GM21786 (cell line): ENCODE measurements at regions not wholly inside any gene's neighbourhood (a gene's known extent, or its start where the extent isn't known, plus 50 kb on each side); places are given as distances from the start of the nearest gene placed in this dataset.
"Not testable (repeated sequence)": the region's sequence is repeated elsewhere in the genome, so short reads cannot be mapped to it uniquely, and the experiment has no call there.

Experiments
- ATAC-seq: cut with Tn5 transposase; IDR thresholded peaks from one replicate; pipeline ENCODE4 v1.9.1; 2021; ENCODE audit not compliant: unreplicated experiment

GRCh38 chr14:53858345-53858684 is 98.3 kb downstream of the BMP4 start:
- no peak for ATAC-seq

DNA sequence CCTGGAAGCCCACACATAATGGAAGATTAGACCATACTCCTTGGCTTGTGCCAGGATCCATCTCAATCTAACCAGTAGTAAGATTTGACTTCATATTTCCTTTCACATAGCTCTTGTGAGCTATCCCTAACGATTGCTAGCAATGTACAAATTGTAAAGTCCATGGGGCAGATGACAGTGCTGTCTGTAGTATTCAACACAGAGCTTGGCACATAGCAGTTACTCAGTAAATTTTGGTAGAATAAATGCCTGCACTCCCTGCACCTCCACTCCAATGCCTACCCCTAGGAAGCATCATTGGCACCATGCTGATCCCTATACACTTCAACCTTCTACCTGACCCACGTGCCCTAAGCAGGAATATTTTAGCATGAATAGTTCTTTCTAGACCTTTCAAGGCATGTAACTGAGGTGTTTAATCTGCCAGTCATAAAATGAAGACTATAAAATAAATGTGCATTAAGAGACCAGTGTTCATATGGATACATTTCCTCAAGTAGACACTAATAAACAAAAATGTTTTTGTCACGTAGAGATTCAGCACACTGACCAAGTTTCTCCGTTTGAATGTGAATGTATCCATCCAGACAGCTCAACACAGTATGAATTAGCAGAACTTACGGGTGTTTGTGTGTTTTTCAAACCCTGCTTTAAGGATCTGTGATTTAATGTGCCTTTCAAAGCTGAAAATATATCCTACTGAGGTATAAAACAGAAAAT is 98.8 kb downstream of the BMP4 start:
- no peak for ATAC-seq

DNA sequence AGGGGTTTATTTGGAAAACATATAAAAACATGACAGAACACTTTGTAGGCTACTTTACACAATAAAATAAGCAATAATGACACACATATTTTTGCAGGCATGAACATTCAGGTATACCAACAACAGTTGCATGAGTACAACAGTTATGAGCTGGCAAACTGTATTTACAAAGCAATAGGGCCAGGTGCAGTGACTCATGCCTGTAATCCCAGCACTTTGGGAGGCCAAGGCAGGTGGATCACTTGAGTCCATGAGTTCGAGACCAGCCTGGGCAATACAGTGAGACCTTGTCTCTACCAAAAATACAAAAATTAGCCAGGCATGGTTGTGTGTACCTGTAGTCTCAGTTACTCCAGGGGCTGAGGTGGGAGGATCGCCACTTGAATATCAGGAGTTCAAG is 101.1 kb downstream of the BMP4 start:
- ATAC-seq: no peak

GRCh38 chr14:53855127-53855526 is 101.5 kb downstream of the BMP4 start:
- ATAC-seq: no peak

DNA sequence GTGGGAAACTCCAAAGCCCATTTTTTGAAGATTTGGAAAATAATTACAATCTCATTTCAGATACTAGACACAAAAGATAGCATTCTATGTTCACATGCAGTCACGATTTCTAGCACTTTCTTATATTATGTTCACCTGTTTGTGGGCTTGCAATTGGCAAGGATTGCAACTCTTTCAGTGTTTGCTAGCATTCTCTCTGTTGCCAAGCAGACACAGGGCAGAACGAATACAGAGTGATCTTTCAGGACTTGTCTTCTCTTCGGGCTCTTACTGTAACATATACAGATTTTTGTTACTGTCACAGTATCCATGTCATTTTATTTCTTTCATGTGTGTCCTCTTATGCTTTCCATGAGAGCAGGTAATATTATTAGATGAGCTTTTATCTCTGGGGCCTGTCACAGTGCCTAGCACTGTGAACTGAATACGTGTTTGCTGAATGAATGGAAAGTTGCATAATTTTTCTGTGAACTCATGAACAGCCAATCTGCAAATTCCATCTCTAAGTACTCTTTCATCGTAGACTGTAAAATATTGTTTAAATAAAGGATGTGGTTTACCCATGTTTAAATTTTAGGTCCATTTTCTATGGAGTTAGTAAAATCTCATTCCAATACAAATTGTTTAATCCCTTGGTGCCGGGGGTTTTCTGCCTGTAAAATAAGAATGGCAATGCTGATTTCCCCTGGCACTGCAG is 105.1 kb downstream of the BMP4 start:
- no peak for ATAC-seq

DNA sequence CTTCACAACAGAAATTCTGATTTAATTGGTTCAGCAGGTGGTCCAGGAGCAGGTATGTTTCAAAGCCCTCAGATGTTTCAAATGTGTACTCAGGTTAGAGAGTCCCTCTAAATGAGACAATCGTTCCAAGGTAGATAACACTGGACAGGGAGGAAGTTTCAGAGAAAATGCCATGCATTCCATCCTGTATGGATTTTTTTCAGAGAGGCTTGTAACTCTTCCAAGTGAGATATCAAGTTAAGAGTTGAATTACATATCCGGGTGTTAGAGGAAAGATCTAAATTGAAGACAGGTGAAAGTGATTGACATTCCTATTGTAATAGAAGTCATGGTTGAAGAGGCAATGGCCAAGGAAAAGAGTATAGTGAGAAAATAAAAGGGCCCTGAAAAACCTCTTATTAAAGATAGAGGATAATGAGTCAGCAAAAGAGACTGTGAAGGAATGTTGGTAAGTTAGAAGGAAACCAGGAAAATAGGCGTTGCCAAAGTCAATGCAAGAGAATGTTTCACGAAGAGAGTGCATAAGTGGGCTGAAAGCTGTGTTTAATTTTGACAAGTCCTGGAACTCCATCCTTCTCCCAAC is 105.8 kb downstream of the BMP4 start:
- ATAC-seq: no peak

DNA sequence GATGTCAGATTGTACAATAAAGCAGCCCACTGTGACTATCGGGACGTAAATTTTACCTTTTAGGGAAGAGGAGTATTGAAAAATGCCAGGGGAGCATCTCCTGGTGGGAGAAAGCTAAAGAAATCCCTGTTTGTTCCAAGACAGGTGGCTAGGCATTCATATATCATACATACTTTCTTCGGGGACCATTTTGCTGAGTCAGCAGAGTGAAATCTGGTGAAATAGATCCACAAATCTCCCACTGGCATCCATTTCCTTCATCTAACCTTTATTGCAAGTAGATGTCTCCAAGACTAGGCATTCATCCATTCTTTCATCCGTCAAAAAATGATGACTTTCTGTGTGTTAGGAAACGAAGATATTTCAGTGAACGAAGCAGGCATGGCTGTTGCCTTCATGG is 107.1 kb downstream of the BMP4 start:
- no peak for ATAC-seq

GRCh38 chr14:53848854-53849253 is 107.8 kb downstream of the BMP4 start:
- ATAC-seq: no peak

- ATAC-seq: no peak
Measured at GRCh38 chr14:53847881-53848280, 108.7 kb downstream of the BMP4 start.

GRCh38 chr14:53847057-53847456 is 109.6 kb downstream of the BMP4 start:
- ATAC-seq: no peak

DNA sequence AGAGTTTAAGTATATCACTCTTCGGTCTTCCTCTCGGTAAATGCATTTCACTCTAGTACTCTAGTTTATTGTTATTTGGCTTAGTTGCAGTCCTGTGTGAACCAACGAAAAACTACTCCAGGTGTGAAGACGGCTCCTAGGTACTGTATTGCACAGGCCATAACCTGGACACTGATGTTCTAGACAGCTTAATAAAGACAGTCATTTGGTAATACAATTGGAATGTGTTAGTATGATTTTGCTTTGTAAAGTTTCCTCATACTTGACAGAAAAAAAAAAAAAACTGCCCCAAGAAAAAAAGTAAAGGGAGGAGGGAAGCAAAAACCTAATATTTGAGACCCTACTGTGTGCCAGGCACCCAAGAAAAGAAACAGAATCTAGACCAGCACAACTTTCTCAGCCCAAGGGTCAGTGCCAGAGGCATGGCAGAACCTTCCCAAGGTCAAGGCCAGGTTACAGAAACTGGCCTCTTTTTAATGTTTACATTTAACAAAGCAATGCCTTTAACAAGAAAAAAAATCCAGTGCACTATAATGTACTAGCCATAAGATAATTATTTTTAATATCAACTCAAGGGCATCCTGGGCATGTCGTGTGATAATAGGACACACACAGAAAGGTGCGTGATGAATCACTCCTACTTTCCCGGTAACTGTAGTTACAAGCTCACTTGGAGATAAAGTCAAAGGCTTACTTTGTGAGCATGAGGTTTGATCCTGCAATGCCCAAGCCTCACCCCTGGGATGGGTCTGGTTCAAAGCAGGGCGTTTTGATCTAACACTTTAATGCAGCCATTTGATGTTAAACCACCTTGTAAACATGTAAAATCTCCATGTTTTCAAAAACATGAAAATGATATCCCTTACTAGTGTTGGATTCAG is 110.6 kb downstream of the BMP4 start:
- no peak for ATAC-seq

- no peak for ATAC-seq
Measured at GRCh38 chr14:53842938-53843337, 113.7 kb downstream of the BMP4 start.

GRCh38 chr14:53841109-53842099 is 115.2 kb downstream of the BMP4 start:
- no peak for ATAC-seq

DNA sequence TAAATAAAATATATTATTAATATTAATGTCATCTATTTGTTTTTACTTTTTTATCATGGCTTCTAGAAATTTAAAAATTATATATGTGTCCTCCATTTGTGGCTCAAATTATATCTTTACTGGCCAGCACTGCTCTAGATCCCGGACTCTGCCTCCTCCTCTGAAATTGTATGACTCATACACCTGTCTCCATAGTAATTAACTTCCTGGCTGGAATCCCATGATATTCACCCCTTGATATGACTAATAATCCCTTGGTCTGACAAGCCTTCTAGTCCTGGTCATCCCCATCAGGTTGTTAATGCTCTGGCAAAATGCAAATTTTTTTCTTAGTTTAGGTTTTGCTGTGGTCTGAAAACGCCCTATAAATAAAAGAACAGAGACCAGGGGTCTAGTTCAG is 116.2 kb downstream of the BMP4 start:
- ATAC-seq: no peak

DNA sequence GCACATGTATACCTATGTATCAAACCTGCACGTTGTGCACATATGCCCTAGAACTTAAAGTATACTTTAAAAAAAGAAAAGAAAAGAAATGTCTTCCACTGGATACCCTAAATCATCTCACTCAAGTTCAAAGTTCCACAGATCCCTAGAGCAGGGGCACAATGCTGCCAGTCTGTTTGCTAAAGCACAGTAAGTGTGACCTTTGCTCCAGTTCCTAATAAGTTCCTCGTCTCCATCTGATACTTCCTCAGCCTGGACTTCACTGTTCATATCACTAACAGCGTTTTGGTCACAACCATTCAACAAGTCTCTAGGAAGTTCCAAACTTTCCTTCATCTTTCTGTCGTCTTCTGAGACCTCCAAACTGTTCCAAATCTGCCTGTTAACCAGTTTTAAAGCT is 118.3 kb downstream of the BMP4 start:
- ATAC-seq: no peak

GRCh38 chr14:53837656-53838055 is 119.0 kb downstream of the BMP4 start:
- not testable (repeated sequence) for ATAC-seq

GRCh38 chr14:53836551-53836950 is 120.1 kb downstream of the BMP4 start:
- ATAC-seq: no peak

GRCh38 chr14:53828820-53829219 is 127.8 kb downstream of the BMP4 start:
- ATAC-seq: no peak

GRCh38 chr14:53824061-53824460 is 132.6 kb downstream of the BMP4 start:
- peak; percentile 86 for ATAC-seq

DNA sequence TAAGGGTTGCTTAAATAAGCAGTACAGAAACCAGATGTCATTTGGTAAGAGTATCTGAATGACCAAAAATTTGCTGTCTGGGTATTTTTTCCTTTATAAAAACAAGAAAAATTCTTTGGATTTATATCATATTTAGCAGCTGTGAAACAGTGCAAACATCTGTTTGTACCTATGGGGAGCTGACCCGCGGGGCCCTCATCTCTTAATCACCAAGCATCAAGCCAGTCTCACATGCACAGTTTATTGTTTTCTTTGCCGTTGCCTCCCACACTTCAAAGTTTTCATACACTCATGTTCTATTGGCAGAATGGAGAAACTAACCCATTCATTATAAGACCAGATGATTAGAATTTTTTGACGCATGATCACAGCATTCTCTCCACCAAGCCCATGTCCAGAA is 142.2 kb downstream of the BMP4 start:
- ATAC-seq: no peak
